ENCODE measurements at regions not wholly inside any gene's neighbourhood (a gene's known extent, or its start where the extent isn't known, plus 50 kb on each side); places are given as distances from the start of the nearest gene placed in this dataset. TPM values are rescaled to one million over a fixed set of nuclear protein-coding genes. Genes with fewer than 3 reads are reported as not detected.

DNA sequence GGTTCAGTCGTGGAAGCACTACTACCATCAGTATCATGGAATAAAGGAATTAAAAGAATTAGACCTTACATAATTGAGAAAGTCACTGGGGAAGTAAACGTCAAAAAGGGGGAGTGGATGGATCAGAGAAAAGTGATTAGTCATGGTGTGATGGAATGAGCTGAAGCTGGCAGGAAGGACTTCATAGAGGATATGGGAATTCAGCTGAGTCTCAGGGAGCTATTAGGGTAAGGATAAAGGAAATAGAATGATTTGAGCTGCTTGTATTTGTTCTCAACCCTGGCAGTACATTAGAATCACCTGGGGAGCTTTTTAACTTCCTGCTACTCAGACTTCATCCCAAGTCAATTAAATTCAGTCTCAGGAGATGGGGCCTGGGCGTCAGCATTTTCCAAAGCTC lies 53.4 kb upstream of the SETBP1 start:
- no peaks in the 10 kb centered on the region for H4K20me1 ChIP-seq (ENCODE audit: low read depth)
- Mint-ChIP-seq H3K4me1 (peaks cover 8% of the 10 kb centered on the region), H3K4me3 (no peak overlapping the region), H3K36me3 (no peaks in the 10 kb centered on the region), H3K27me3 (ENCODE audit: insufficient read depth, low read depth) (peaks cover 15% of the 10 kb centered on the region), H3K9me3 (no peaks in the 10 kb centered on the region), H3K27ac (peak overlapping the region; percentile 2)
- no peaks in the 10 kb centered on the region for H3K27me3 ChIP-seq
- H3K4me2 ChIP-seq: no peak overlapping the region
- H3K9ac ChIP-seq: no peak overlapping the region
- no peak overlapping the region for H3K27ac ChIP-seq
- peaks cover 5% of the 10 kb centered on the region for H3K4me1 ChIP-seq
- H3K36me3 ChIP-seq: no peaks in the 10 kb centered on the region
- H3K79me2 ChIP-seq (ENCODE audit: low read depth): no peaks in the 10 kb centered on the region
- H3F3A ChIP-seq (ENCODE audit: low read depth): no peaks in the 10 kb centered on the region
- H3K9me3 ChIP-seq (ENCODE audit: low read depth): no peaks in the 10 kb centered on the region
- no peak for DNase-seq (ENCODE audit: low spot score)
- no peak overlapping the region for H3K4me3 ChIP-seq
- no peak overlapping the region for H2AFZ ChIP-seq (replicated peaks)
- TF ChIP-seq EZH2 (IDR thresholded peaks at IDR 0.05): no peak
- TF ChIP-seq EZH2phosphoT487 (IDR thresholded peaks at IDR 0.05): no peak
- no peak for TF ChIP-seq CTCF (IDR thresholded peaks at IDR 0.05)

GRCh38 chr18:44629406-44629805 lies 51.3 kb upstream of the SETBP1 start:
- peaks cover 5% of the 10 kb centered on the region for H3K4me1 ChIP-seq
- no peaks in the 10 kb centered on the region for H3K27me3 ChIP-seq
- Mint-ChIP-seq H3K4me1 (peaks cover 8% of the 10 kb centered on the region), H3K4me3 (no peak overlapping the region), H3K27ac (no peak overlapping the region), H3K9me3 (peaks cover 5% of the 10 kb centered on the region), H3K36me3 (no peaks in the 10 kb centered on the region), H3K27me3 (ENCODE audit: insufficient read depth, low read depth) (peaks cover 13% of the 10 kb centered on the region)
- DNase-seq (ENCODE audit: low spot score): no peak
- no peaks in the 10 kb centered on the region for H4K20me1 ChIP-seq (ENCODE audit: low read depth)
- H3K79me2 ChIP-seq (ENCODE audit: low read depth): no peaks in the 10 kb centered on the region
- no peak overlapping the region for H2AFZ ChIP-seq (replicated peaks)
- no peak overlapping the region for H3K4me2 ChIP-seq
- H3K9me3 ChIP-seq (ENCODE audit: low read depth): no peaks in the 10 kb centered on the region
- TF ChIP-seq EZH2phosphoT487 (IDR thresholded peaks at IDR 0.05): no peak
- no peak for TF ChIP-seq CTCF (IDR thresholded peaks at IDR 0.05)
- TF ChIP-seq EZH2 (IDR thresholded peaks at IDR 0.05): no peak
- no peak overlapping the region for H3K4me3 ChIP-seq
- H3K9ac ChIP-seq: no peak overlapping the region
- no peaks in the 10 kb centered on the region for H3F3A ChIP-seq (ENCODE audit: low read depth)
- H3K27ac ChIP-seq: no peak overlapping the region
- no peaks in the 10 kb centered on the region for H3K36me3 ChIP-seq

GRCh38 chr18:44630118-44630517 lies 50.6 kb upstream of the SETBP1 start:
- H3K4me1 ChIP-seq: peaks cover 5% of the 10 kb centered on the region
- H3K27ac Mint-ChIP-seq: no peak overlapping the region
- H3F3A ChIP-seq (ENCODE audit: low read depth): no peaks in the 10 kb centered on the region
- H3K9me3 Mint-ChIP-seq: peaks cover 5% of the 10 kb centered on the region
- peaks cover 10% of the 10 kb centered on the region for H3K27me3 Mint-ChIP-seq (ENCODE audit: insufficient read depth, low read depth)
- peak overlapping the region; percentile 3 for H2AFZ ChIP-seq (replicated peaks)
- H3K4me3 ChIP-seq: no peak overlapping the region
- no peaks in the 10 kb centered on the region for H3K36me3 ChIP-seq
- TF ChIP-seq CTCF (IDR thresholded peaks at IDR 0.05) (no peak), EZH2phosphoT487 (IDR thresholded peaks at IDR 0.05) (no peak), EZH2 (IDR thresholded peaks at IDR 0.05) (no peak)
- no peaks in the 10 kb centered on the region for H3K36me3 Mint-ChIP-seq
- H4K20me1 ChIP-seq (ENCODE audit: low read depth): no peaks in the 10 kb centered on the region
- no peak for DNase-seq (ENCODE audit: low spot score)
- no peaks in the 10 kb centered on the region for H3K9me3 ChIP-seq (ENCODE audit: low read depth)
- no peak overlapping the region for H3K27ac ChIP-seq
- H3K79me2 ChIP-seq (ENCODE audit: low read depth): no peaks in the 10 kb centered on the region
- no peak overlapping the region for H3K9ac ChIP-seq
- no peak overlapping the region for H3K4me2 ChIP-seq
- peaks cover 8% of the 10 kb centered on the region for H3K4me1 Mint-ChIP-seq
- H3K27me3 ChIP-seq: no peaks in the 10 kb centered on the region
- H3K4me3 Mint-ChIP-seq: no peak overlapping the region

Small RNA genes lying in the stretch of these regions (small RNA-seq; reads per million reads assigned to genes)
- gene RNA5SP455: not detected

All from neural progenitor cell (in vitro differentiated cells).